CD4-positive, CD25-positive, alpha-beta regulatory T cell (primary cell): ENCODE measurements at regions not wholly inside any gene's neighbourhood (a gene's known extent, or its start where the extent isn't known, plus 50 kb on each side); places are given as distances from the start of the nearest gene placed in this dataset.

ENCODE experiments used
- ATAC-seq, 2 donors: fragments of 150-1000 bp; cut with Tn5 transposase; one replicate each; pipeline ENCODE4 v1.10.0; 2021; ENCODE audit warnings: low read depth in 2 of 2, moderate number of reproducible peaks in 2 of 2, moderate library complexity in 1 of 2
- DNase-seq, 3 donors: peaks; one replicate each; pipeline versions ENCODE4 v3.0.0 to v3.0.0-alpha.2; 2012 to 2022; ENCODE audit warnings: mixed read lengths in 1 of 3
- H3K27ac ChIP-seq: one replicate; pipeline ENCODE4 v1.7.0; 2013; ENCODE audit warnings: mild to moderate bottlenecking, low read length; ENCODE audit not compliant: insufficient read depth, poor library complexity, severe bottlenecking
- H3K27me3 ChIP-seq: one replicate; pipeline ENCODE4 v1.7.0; 2013; ENCODE audit warnings: low read length; ENCODE audit not compliant: control insufficient read depth, insufficient read depth
- H3K36me3 ChIP-seq: one replicate; pipeline ENCODE4 v1.7.0; 2013; ENCODE audit warnings: mild to moderate bottlenecking, low read length, moderate library complexity; ENCODE audit not compliant: control insufficient read depth, insufficient read depth
- H3K4me1 ChIP-seq: 2 replicates; pipeline ENCODE4 v1.7.0; 2013; ENCODE audit warnings: mild to moderate bottlenecking, low read length; ENCODE audit not compliant: insufficient read depth, control insufficient read depth, poor library complexity, severe bottlenecking
- H3K4me3 ChIP-seq: one replicate; pipeline ENCODE4 v1.7.0; 2013; ENCODE audit warnings: low read depth, mild to moderate bottlenecking, low read length, moderate library complexity
- H3K9me3 ChIP-seq, 2 experiments: 1 replicate in 1 of 2; 2 replicates in 1 of 2; pipeline ENCODE4 v1.7.0; 2013; ENCODE audit warnings: low read length in 2 of 2, mild to moderate bottlenecking in 1 of 2, moderate library complexity in 1 of 2; ENCODE audit not compliant: control insufficient read depth in 2 of 2
- H3K27ac Mint-ChIP-seq, 3 donors: one replicate each; pipeline ENCODE4 v1.8.0; 2020 to 2022; ENCODE audit warnings: mild to moderate bottlenecking in 3 of 3, mixed read lengths in 3 of 3, moderate library complexity in 2 of 3
- H3K27me3 Mint-ChIP-seq: one replicate; pipeline ENCODE4 v1.8.0; 2022; ENCODE audit warnings: mild to moderate bottlenecking, mixed read lengths
- H3K36me3 Mint-ChIP-seq: one replicate; pipeline ENCODE4 v1.8.0; 2020; ENCODE audit warnings: mixed read lengths
- H3K4me1 Mint-ChIP-seq, 4 donors: one replicate each; pipeline ENCODE4 v1.8.0; 2020 to 2022; ENCODE audit warnings: mixed read lengths in 4 of 4, mild to moderate bottlenecking in 1 of 4
- H3K4me3 Mint-ChIP-seq, 4 donors: one replicate each; pipeline ENCODE4 v1.8.0; 2020 to 2022; ENCODE audit warnings: mild to moderate bottlenecking in 4 of 4, mixed read lengths in 4 of 4, moderate library complexity in 3 of 4
- H3K9me3 Mint-ChIP-seq, 7 donors: one replicate each; pipeline ENCODE4 v1.8.0; 2020 to 2022; ENCODE audit warnings: mixed read lengths in 7 of 7, mild to moderate bottlenecking in 3 of 7, moderate library complexity in 2 of 7

DNA sequence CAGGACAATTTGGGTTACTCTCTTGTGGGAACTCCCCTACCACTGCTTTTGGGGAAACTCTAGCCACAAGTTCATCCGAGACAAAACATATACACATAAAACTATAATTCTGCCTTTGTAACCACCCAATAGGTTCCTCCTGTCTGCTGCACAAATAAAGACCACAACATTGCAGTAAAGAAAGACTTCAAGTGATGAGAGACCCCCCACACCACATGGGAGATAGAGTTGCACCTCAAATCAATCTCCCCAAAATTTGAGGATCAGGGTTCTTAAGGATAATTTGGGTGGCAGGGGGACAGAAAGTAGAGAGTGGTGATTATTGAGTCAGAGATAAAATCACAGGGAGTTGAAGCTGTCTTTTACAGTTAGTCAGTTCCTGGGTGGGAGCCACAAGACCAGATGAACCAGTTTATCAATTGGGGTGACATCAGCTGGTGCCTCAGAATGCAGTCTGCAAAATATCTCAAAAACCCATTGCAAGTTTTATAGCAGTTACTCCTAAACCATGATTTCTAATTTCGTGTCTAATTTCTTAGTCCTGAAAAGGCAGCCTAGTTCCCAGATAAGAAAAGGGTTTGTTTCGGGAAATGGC, 1348.5 kb downstream of the PCDH9 start:
- H3K4me1 Mint-ChIP-seq, result no peaks in the 10 kb centered on the region
- Histone ChIP-seq H3K4me1 (no peaks in the 10 kb centered on the region), H3K27ac (no peak overlapping the region), H3K27me3 (no peaks in the 10 kb centered on the region), H3K9me3 (peaks cover 9 to 16% of the 10 kb centered on the region in 2 experiments), H3K4me3 (no peak overlapping the region), H3K36me3 (no peaks in the 10 kb centered on the region)
- no peak overlapping the region for H3K27ac Mint-ChIP-seq
- peaks cover 0 to 22% (median 1%) of the 10 kb centered on the region in 7 donors for H3K9me3 Mint-ChIP-seq
- no peaks in the 10 kb centered on the region for H3K27me3 Mint-ChIP-seq
- no peak overlapping the region for H3K4me3 Mint-ChIP-seq
- no peak for DNase-seq
- no peaks in the 10 kb centered on the region for H3K36me3 Mint-ChIP-seq
- ATAC-seq, result no peak

DNA sequence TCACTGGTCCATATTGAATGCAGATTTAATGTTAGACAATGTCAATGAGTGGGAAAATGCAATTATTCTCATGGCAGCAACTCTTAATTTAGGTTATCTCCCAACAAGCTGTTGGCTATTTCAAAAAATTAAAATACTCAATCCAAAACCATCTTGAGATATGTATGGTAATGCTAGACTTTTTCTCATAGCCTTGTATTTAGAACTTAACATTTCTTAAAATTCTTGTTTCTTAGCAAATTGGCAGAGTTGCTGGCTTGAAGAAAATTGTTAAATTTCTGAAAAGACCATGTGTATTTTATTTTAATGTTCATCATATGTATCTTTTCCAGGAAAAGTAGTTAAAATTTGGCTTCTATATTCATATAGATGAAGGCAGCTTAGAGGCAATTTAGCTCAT, 1355.1 kb downstream of the PCDH9 start:
- no peak for ATAC-seq
- H3K36me3 ChIP-seq, result no peaks in the 10 kb centered on the region
- no peak overlapping the region for H3K27ac ChIP-seq
- Mint-ChIP-seq H3K36me3 (no peaks in the 10 kb centered on the region), H3K4me3 (no peak overlapping the region), H3K27ac (no peak overlapping the region), H3K4me1 (no peaks in the 10 kb centered on the region), H3K27me3 (no peaks in the 10 kb centered on the region), H3K9me3 (peaks cover 0 to 41% (median 5%) of the 10 kb centered on the region in 7 donors)
- H3K27me3 ChIP-seq, result no peaks in the 10 kb centered on the region
- H3K4me1 ChIP-seq, result no peaks in the 10 kb centered on the region
- peaks cover 5 to 16% of the 10 kb centered on the region in 2 experiments for H3K9me3 ChIP-seq
- DNase-seq, result no peak
- H3K4me3 ChIP-seq, result no peak overlapping the region

DNA sequence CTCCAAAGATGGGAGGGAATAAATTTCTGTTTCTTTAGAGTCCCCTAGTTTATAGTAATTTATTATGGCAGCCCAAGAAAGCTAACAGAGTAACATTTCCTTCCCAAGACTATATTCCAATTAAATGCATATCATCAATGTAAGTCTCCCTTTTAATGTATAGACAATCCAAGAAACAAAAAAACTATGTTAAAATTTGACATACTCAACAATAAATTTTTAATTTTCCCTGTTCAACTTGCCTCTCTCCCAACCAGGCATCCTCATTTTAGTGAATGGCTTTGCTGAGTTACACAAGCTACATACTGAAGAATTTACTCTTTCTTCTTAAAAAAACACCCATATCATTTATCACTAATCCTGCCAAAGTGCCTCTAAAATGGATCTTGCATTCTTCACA, 1357.7 kb downstream of the PCDH9 start:
- Mint-ChIP-seq H3K27ac (no peak overlapping the region), H3K4me3 (no peak overlapping the region), H3K36me3 (no peaks in the 10 kb centered on the region), H3K4me1 (no peaks in the 10 kb centered on the region), H3K9me3 (peaks cover 0 to 40% (median 5%) of the 10 kb centered on the region in 7 donors), H3K27me3 (no peaks in the 10 kb centered on the region)
- Histone ChIP-seq H3K27ac (no peak overlapping the region), H3K27me3 (no peaks in the 10 kb centered on the region), H3K36me3 (no peaks in the 10 kb centered on the region), H3K4me1 (no peaks in the 10 kb centered on the region), H3K4me3 (no peak overlapping the region), H3K9me3 (peaks cover 0 to 7% of the 10 kb centered on the region in 2 experiments)
- DNase-seq (no peak), ATAC-seq (no peak)

DNA sequence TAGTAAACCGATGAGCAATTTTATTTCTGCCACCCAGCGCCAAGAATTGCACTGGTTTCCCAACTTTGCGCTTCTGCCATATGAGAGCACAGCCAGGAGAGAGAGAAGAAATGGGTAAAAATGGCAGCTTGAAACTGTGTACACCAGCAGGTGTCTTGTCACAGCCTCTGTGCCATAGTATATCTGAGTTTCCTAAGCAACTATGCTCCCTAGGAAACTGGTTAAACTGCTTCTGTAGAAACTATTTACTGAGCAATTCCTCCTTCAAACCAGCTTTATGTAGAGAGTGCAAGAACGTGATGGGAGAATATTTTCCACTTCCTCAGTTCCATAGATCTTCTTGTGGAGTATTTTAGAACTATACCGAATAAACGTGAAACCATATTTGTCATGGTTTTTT, 1361.3 kb downstream of the PCDH9 start:
- Mint-ChIP-seq H3K4me1 (no peaks in the 10 kb centered on the region), H3K27ac (no peak overlapping the region)

DNA sequence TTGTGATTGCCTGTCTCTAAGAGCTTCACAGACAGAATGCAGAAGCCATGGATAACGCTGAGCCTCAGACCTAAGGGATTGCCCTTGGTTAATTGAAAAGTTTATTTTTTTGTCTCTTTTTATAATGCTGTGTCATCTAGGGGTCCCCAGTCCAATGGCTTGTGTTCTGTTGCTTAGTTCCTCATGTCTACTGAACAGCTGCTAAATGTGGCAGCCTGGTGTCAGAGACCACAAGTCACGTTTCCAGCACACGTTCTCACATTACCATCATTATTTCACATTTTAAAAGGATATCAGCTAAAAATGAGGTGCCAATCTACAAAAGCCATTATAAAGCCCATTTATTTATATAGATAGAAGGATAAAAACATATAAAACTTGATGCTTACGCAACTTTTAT, 1362.0 kb downstream of the PCDH9 start:
- Mint-ChIP-seq H3K36me3 (no peaks in the 10 kb centered on the region), H3K27me3 (no peaks in the 10 kb centered on the region), H3K4me1 (no peaks in the 10 kb centered on the region), H3K4me3 (no peak overlapping the region), H3K27ac (no peak overlapping the region), H3K9me3 (peaks cover 3 to 48% (median 9%) of the 10 kb centered on the region in 7 donors)
- no peak for ATAC-seq
- no peaks in the 10 kb centered on the region for H3K27me3 ChIP-seq
- DNase-seq, result no peak
- H3K36me3 ChIP-seq, result no peaks in the 10 kb centered on the region
- peaks cover 2 to 5% of the 10 kb centered on the region in 2 experiments for H3K9me3 ChIP-seq
- no peak overlapping the region for H3K4me3 ChIP-seq
- no peak overlapping the region for H3K27ac ChIP-seq
- no peaks in the 10 kb centered on the region for H3K4me1 ChIP-seq

More for the DNA sequence above, 1361.3 kb downstream of the PCDH9 start:
- Histone ChIP-seq H3K36me3 (no peaks in the 10 kb centered on the region), H3K9me3 (peaks cover 5 to 7% of the 10 kb centered on the region in 2 experiments), H3K4me3 (no peak overlapping the region), H3K27me3 (no peaks in the 10 kb centered on the region), H3K27ac (no peak overlapping the region), H3K4me1 (no peaks in the 10 kb centered on the region)
- DNase-seq, result no peak
- Mint-ChIP-seq H3K36me3 (no peaks in the 10 kb centered on the region), H3K27me3 (no peaks in the 10 kb centered on the region), H3K9me3 (peaks cover 3 to 53% (median 9%) of the 10 kb centered on the region in 7 donors), H3K4me3 (no peak overlapping the region)
- no peak for ATAC-seq

DNA sequence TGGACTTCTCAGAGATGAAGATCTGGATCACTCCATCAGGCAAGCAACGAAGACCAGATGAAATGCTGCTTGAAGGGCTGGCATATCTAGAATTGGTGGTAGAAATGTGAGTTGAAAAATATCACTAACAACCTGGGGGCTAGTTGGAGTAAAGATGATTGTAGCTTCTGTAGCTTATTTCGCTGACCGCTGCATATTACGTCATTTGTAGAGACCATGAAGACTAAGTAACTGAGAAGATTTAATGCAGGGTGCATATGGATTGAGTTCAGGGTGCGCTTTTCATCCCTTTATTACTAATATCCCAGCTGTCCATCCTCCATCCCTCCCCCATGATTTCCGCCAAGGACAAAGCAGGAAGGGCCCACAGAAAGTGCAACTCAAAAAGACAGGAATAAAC, 1364.0 kb downstream of the PCDH9 start:
- Mint-ChIP-seq H3K27me3 (no peaks in the 10 kb centered on the region), H3K36me3 (no peaks in the 10 kb centered on the region), H3K4me3 (no peak overlapping the region), H3K27ac (no peak overlapping the region), H3K4me1 (no peaks in the 10 kb centered on the region), H3K9me3 (peaks cover under 1 to 40% (median 8%) of the 10 kb centered on the region in 7 donors)
- ATAC-seq (no peak), DNase-seq (no peak)
- Histone ChIP-seq H3K27me3 (no peaks in the 10 kb centered on the region), H3K4me3 (no peak overlapping the region), H3K4me1 (no peaks in the 10 kb centered on the region), H3K36me3 (no peaks in the 10 kb centered on the region), H3K9me3 (peaks cover 0 to 5% of the 10 kb centered on the region in 2 experiments), H3K27ac (no peak overlapping the region)

DNA sequence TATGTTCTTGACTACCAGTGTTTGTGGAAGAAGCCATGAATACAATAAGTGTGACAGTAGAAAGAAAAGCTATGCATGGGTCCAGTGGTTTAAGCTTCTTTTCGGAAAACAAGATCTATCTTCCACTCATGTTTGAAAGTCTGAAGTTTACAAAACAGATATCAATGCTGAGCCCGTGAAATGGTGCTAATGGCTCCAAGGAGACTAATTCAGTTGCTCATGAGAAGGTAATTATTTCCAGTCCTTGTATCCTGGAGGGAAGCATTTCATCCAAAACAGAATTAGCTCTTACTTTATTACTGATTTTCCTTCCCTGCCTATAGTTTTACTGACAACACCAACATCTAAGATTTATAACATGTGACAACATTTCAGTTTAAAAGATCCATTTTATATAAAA, 1364.9 kb downstream of the PCDH9 start:
- Mint-ChIP-seq H3K9me3 (peaks cover 0 to 38% (median 7%) of the 10 kb centered on the region in 7 donors), H3K27me3 (no peaks in the 10 kb centered on the region)

DNA sequence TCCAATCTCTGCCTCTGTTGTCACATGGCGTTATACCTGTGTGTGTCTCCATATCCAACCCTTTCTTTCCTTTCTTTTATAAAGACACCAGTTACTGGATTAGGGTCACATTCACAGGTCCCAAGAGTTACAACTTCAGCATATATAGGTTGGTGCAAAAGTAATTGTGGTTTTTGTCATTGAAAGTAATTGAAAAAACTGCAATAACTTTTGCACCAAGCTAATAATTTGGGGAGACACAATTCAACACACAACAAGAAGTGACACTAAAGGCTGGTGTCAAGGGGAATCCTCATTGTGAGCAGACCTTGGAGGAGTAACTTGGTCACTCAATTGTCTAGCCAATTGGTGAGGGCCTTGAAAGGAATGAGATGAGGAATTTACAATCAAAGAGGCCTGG, 1366.1 kb downstream of the PCDH9 start:
- H3K36me3 ChIP-seq, result no peaks in the 10 kb centered on the region
- H3K27me3 ChIP-seq, result no peaks in the 10 kb centered on the region
- H3K4me1 Mint-ChIP-seq, result no peaks in the 10 kb centered on the region
- H3K9me3 ChIP-seq, result peaks cover 0 to 8% of the 10 kb centered on the region in 2 experiments
- no peak overlapping the region for H3K4me3 Mint-ChIP-seq
- no peaks in the 10 kb centered on the region for H3K36me3 Mint-ChIP-seq
- DNase-seq (no peak), ATAC-seq (no peak)
- peaks cover 2 to 36% (median 13%) of the 10 kb centered on the region in 7 donors for H3K9me3 Mint-ChIP-seq
- no peak overlapping the region for H3K4me3 ChIP-seq
- no peaks in the 10 kb centered on the region for H3K4me1 ChIP-seq
- no peaks in the 10 kb centered on the region for H3K27me3 Mint-ChIP-seq
- no peak overlapping the region for H3K27ac Mint-ChIP-seq
- no peak overlapping the region for H3K27ac ChIP-seq

More for the DNA sequence above, 1364.9 kb downstream of the PCDH9 start:
- DNase-seq, result no peak
- no peak for ATAC-seq
- Histone ChIP-seq H3K9me3 (peaks cover 0 to 5% of the 10 kb centered on the region in 2 experiments), H3K4me3 (no peak overlapping the region), H3K4me1 (no peaks in the 10 kb centered on the region), H3K27me3 (no peaks in the 10 kb centered on the region), H3K36me3 (no peaks in the 10 kb centered on the region), H3K27ac (no peak overlapping the region)
- no peak overlapping the region for H3K4me3 Mint-ChIP-seq
- no peaks in the 10 kb centered on the region for H3K4me1 Mint-ChIP-seq
- no peak overlapping the region for H3K27ac Mint-ChIP-seq
- no peaks in the 10 kb centered on the region for H3K36me3 Mint-ChIP-seq
